HG03064 (cell line): ENCODE measurements at regions not wholly inside any gene's neighbourhood (a gene's known extent, or its start where the extent isn't known, plus 50 kb on each side); places are given as distances from the start of the nearest gene placed in this dataset.

Experiments
- ATAC-seq: cut with Tn5 transposase; IDR thresholded peaks from one replicate; pipeline ENCODE4 v1.9.1; 2021; ENCODE audit warnings: low read depth; ENCODE audit not compliant: unreplicated experiment

DNA sequence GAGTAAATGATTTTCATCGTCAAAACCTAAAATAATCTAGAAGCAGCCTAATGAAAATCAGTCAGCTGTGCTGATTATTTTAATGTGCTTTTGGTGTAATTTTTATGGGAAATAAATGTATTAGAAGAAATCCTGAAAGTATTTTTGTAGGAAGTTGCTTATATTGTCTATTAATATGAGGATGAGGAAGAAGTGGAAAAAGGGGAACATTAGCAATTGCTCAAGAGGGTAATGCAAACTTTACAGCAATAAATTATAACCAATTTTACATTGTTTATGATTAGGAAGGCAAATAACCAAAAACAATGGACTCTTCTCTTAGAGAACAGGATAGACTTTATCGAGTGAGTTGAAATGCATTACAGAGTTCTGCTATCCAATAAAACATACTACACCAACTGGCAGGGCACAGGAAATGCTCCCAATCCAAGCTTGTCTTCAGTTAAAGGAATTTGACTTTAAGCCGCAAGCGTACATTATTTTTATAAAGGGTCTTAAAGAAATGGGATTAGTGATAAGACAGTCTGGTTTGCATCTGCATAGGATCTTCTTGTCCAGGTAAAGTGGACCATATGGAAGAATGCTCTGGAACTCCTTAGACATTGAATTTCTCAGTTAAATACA lies 374.8 kb downstream of the PDGFC start:
- ATAC-seq, result no peak

DNA sequence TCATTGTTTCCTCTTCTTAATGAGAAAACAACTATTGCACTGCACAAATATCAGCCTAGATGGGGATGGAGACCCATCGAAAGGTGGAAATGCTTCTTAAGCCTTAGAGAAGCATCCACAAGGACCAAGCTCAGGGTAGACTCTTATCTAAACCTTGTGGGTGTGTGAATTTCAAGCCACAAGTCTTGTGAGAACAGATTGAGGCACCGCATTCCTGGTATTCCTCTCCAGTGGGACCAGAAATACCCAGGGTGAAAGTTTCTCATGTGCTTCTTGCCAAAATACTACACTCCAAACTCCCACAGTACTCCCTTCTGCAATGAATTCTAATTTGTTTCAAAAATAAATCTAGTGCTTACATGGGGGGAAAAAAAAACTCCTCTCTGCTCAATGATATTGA lies 375.6 kb downstream of the PDGFC start:
- ATAC-seq, result no peak

DNA sequence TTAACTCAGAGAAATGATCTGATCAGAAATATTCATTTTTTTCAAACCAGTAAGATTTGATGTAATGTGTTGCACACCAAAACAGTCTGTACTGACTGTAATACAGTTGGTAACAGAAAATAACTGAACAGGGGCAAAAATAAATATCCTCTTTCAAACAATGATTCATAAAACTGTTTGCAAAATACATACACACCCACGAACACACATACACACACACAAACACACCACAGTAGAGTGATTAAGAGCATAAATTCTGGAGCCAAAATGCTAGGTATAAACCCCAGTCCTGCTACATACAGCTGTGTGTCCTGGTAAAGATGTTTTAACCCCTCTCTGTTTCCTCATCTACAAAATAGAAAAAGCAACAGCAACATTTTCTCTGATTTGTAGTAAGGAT lies 376.6 kb downstream of the PDGFC start:
- no peak for ATAC-seq

DNA sequence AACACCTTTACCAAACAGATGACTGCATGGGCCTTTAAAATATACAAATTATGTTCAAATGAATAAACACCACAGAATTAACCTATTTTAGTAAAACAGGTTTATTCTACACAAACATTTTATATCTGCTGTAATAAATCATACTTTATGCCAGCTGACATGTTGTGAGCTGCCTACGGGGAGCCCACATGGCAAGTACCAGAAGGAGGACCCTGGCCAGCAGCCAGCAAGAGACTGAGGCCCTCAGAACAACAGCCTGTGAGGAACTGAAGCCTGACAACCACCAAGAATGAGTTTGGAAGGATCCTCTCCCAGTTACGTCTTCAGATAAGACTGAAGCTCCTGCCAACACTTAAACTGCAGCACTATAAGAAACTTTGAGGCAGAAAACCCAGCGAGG lies 377.0 kb downstream of the PDGFC start:
- ATAC-seq, result no peak

DNA sequence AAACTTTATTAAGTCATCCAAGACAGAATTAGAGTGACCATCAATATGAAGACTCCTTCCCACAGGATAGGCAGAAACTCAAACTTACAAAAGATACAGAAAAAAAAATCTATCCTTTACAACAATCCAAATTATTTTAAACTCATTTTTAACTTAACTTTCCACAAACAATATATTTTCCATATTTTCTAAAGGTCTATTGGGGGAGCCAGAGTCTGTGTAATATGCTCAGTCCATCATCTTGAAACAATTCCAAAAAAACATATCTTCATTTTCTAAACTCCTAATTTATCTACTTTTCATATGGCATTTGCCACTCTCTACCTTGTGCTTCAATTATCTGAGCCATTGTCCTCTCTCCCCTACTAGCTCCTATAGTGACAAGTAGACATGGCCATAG lies 378.1 kb downstream of the PDGFC start:
- ATAC-seq, result no peak

DNA sequence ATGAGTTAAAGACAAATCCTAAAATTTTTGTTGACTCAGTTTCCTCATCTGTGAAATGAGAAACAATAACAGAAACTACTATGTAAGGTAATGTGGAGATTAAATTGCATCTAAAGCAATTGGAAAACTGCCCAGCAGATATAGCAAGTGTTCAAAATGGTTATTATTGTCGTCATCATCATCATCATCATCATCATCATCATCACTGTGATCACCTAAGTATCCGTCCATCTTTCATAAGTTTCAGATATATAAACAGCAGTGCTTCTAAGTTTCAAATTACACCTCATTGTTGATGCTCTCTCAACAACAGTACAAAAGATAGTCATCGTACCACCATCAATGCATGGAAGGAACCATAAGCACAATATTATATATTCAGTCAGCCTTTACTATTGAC lies 379.9 kb downstream of the PDGFC start:
- no peak for ATAC-seq

DNA sequence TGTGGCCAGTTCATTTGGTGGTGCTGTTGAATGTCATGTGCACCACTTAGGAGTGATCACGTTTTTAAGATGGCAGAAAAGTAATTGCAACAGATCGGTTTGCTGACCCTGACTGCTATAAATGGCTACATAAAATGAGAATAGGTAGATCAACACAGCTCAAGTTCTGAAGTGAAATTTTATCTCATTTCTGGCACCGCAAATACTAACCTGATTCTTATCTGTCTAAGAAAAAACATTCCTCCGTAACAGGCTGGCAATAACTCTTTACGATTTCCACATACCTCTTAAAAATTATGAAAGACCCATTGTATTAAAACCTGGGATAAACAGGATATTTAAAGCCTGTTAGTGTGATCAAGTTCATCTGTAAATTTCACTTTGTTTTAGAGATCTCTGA lies 387.5 kb downstream of the PDGFC start:
- ATAC-seq, result no peak

DNA sequence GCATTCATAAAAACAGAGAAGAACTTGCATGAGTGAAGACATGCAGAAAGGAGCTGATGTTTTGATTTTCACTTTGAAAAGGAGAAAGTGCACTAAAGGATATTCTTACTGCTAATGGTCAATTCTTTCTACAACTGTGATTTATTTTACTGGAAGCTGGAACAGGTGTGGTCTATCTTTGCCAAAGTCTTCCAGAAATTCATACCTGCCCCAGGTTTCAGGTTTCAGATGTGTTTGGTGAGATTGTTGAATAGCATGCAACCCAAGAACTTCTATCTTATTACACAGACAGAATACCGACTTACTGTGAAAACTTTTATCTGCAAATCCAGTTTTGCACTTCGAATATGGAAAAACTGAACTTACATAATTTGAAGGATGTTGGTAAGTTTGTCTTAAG lies 388.3 kb downstream of the PDGFC start:
- ATAC-seq, result no peak

DNA sequence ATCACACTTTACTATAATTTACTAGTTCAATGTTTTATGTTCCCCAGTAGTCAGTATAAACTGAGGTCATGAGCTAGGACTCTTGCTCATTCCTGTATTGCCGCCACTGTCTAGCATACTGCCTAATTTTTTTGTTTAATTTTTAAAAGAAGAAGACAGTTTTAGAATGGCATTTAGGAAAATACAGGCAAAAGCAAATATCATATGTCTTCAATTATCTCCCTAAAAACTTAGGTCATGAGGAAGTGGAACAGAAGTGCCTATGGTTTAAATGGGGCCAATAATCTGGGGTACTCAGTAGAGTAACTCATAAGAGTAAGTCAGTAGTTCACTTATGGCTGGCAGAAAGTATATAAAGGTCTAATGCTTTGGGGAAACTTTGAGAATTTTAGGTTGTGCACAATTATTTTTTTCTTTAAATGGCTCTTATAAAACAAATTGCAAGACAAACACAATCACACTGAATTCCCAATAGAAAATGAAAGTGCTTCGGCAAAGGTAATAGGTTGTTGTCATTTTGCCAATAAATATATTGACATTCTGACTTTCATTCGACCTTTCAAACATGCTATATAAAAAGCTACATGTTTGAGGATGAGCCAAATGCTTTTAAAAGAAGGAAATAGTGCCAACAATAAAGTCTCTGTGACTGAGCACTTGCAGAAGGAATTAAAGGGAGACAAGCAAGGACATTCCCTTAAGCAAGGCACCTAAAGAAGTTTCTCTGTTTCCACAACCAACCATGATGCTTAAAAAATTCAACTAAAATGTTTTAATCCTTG lies 390.1 kb downstream of the PDGFC start:
- ATAC-seq, result no peak

DNA sequence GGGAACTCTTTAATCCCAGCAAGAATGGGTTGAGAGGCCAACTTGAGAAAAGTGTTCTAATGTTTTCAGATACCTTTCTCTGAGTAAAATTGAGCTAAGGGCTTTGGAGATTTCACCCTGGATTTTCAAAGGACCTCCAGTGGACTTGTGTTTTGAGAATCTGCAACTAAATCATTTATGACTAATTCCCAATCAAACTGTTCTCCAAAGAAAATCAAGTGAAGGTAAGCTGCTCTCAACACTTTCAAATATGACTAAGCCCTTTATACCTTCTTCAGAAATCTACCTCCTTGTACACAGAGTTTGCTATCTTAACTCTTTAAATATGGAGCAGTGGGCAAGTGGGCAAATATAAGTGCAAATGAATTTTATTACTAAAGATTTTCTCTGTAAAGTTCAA lies 392.9 kb downstream of the PDGFC start:
- no peak for ATAC-seq

DNA sequence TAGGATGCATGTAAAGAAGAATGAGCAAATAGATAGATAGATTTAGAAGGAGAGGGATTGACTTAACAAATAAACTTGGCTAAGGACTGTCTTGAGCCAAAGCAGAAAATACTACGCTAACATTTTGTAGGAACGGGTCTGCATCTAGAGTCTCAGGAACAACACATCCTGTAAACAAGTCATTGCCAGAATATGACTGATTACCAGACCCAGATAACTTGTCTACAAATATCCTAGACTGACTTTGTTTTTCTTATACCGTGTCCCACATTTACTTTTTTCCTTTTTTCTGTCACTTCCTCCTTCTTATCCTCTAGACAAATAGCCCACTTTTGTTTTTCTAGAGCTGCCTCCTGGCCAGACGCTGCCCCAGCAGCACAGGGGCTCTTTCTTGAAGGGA lies 393.6 kb downstream of the PDGFC start:
- ATAC-seq, result no peak

DNA sequence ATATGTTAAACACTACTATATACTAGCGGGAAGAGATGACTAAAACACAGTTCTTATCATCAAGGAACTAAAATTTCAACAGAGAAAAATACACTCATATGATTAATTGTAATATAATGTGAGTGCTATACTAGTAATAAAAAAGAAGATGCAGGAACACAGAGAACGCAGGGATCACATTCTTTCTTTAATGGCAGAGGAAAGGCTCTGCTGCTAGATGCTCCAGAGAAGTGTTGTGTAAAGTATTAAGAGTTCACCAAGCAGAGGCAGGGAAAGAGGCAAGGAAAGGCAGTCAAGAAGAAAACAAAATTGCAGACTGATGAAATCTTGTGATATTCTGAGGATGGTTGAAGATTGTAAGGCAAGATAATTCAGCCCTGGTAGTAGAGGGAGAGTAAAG lies 394.7 kb downstream of the PDGFC start:
- no peak for ATAC-seq

DNA sequence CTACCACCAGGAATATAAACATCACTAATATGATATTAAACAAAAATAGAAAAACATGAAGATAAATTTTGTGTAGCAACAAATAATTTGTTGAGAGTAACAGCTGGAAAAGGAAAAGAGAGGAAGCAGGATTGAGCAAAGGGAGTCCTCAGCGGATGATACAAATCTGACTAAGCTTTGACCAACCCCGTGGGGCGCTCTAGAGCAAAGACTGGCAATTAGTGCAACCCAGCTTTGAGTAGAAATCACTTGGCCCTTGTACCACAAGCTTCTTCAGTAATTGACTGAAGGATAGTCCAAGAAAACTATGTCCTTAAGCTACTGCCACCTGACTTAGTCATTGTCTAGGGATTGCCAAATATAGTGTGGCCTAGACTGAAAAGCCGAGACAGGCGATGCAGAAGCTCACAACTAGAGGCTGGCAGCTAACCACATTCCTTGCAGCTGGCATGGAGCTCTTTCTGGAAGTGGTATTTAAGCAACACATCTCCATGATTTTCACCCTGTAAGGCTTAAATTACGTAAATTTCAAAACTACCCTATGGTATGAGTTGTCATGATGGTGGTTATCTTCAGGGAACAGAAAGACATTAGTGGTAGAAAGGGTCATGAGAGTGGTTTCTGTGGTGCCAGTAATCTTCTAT lies 396.0 kb downstream of the PDGFC start:
- no peak for ATAC-seq

DNA sequence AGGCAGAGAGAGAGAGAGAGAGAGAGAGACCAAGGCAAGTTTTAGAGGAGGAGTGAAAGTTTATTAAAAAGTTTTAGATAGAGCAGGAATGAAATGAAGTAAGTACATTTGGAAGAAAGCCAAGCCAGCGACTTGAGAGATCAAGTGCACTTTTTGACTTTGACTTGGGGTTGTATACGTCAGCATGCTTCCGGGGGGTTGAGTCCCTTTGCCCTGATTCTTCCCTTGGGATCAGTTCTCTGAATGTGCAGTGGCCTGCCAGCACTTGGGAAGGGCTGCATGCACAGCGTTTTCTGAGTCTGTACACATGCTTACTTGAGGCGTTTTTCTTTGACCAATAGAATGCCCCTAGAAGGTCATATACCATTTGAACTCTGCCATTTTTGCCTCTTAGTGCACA lies 400.5 kb downstream of the PDGFC start:
- no peak for ATAC-seq

DNA sequence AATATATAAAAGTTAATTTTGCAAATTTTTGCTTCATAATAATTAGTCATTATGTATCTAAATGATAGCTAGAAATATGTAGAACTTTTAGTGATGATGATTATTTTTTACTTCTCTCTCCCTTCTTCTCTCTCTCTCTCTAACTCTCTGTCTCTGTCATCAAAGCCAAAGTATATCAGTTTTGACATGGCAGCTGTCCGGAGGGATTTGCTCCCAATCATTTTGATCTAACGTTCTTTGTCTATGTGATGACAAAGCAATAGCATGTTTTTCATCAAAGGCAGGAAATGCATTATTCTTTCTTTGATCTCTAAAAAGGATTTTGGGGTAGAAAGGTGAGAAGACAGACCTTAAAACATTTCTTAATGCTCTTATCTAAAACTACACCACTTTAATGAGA lies 402.1 kb downstream of the PDGFC start:
- ATAC-seq, result no peak

DNA sequence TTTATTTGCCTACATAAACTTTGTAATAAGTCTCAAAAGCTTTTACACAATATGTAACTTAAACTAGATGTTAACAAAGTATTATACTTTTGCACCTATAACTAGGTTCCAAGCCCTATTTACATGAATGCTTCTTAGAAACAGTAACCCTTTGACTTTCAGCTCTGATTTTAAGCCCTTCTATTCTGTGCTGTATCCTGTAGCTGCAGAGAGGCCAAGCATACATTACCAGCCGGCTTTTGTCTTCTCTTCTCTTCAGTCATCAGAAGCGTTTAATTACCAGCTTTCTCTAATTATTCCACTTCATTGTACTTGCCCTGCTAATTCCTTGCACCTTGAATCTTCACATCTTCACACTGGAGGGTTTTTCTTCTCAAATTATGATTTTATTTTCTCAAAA lies 403.1 kb downstream of the PDGFC start:
- ATAC-seq, result no peak

DNA sequence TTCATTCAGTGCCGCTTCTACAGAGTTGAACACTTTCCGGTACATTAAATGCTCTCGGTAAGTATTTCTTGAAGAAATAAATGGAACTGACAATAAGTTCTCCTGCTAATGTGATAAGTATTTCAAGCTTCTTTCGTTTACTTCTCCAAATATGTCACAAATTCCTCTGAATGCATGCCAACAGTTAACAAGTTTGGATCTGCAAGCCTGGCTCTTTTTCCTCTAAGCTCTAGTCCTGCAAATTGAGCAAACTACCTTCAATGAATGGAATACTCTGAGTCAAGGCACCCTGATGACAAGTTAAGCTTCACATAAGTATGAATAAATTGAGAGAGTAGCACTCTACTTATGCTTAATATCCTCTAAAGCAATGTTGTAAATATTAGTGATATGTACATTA lies 403.6 kb downstream of the PDGFC start:
- no peak for ATAC-seq

DNA sequence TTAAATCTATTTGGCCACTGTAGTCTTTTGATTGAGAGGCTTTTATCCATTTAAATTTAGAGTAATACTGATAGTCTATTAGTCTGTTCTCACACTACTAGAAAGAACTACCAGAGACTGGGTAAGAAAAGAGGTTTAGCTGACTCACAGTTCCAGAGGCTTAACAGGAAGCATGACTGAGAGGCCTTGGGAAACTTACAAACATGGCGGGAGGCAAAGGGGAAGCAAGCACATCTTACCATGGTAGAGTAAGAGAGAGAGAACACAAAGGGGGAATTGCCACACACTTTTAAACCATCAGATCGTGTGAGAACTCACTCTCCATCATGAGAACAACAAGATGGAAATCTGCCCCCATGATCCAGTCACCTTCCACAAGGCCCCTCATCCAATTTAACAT lies 410.9 kb downstream of the PDGFC start:
- no peak for ATAC-seq

DNA sequence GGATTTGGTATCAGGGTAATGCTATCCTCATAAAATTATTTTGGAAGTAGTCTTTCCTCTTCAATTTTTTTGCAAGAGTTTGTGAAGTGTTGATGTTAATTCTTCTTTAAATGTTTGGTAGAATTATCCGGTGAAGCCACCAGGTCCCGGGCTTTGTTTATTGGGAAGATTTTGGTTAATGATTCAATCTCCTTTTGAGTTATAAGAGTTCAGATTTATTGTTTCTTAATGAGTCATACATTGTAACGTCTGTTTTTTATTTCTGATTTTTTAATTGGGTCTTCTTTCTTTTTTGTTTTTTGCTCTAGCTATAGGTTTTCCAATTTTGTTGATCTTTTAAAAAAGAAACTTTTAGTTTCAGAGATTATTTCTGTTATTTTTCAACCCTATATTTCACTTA lies 412.3 kb downstream of the PDGFC start:
- no peak for ATAC-seq

DNA sequence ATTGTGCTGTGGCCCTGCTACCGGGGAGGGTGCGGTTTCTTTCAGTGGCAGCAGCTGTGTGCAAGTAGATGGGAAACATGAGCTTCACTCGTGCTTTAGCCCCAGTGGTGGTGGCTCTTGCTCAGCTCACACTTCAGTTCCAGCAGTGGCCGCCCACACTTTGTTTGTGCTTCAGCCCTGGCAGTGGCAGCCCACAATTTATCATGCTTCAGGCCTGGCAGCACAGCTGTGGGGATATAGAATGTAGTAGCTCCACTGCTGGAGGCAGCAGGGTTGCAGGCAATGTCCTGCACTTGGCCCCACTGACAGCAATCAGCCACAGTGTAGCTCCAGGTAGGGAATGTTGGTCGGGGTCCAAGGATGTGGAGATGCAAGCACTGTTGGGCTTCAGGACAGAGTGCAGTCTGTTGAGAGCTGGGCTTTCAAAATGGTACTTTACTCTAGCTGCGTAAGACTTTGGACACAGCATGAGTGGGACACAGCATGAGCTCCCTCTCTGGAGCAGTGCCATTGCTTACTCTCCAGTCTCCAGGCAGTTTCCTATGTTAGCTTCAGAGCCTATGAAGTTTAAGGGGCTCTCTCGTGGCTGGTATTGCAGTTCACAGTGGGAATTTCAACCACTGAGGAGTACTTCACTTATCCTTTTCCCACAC lies 413.1 kb downstream of the PDGFC start:
- no peak for ATAC-seq

DNA sequence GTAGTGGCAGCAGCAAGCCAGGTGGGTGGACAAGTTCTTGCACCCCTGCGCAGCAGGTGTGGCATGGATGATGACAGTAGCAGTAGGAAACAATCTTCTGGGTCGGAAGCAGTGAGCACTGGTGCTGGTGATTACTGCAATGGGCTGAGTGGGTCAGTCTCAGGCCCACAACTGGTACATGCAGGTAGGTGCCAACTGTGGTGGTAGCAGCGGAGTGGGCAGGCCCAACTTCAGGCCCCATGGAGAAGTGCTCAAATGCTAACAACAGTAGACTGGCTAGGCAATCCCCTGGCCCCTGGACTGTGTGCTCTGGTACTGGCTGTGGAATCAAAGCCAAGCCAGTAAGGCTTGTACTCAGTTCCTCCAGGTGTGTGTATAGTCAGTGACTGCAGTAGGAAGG lies 413.7 kb downstream of the PDGFC start:
- ATAC-seq, result no peak

DNA sequence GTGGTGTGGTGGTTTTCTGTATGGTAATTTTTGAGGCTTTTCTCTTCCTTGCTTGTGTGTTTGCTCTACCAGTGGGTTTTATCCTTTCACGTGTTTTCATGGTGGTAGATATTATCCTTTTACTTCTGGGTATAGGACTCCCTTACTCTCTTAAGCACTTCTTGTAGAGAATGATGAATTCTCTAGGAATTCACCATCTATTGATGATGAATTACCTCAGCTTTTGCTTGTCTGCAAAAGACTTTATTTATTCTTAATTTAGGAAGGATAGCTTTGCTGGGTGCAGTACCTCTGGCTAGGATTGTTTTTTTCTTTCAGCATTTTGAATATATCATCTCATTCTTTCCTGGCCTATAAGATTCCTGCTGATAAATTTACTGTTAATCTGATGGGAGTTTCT lies 415.3 kb downstream of the PDGFC start:
- ATAC-seq, result no peak
